HepG2 (cell line): ENCODE measurements at regions not wholly inside any gene's neighbourhood (a gene's known extent, or its start where the extent isn't known, plus 50 kb on each side); places are given as distances from the start of the nearest gene placed in this dataset.

Source experiments
- RARA ChIP-seq: IDR thresholded peaks from 2 replicates; pipeline ENCODE4 v1.6.1; 2016; ENCODE audit warnings: missing genetic modification reagents, missing compliant biosample characterization
- RNF2 ChIP-seq: fragments of 450-650 bp; conservative IDR thresholded peaks from 2 replicates; pipeline ENCODE4 v1.6.1; 2016; ENCODE audit warnings: low read depth
- TCF7L2 ChIP-seq: IDR thresholded peaks from 2 replicates; pipeline ENCODE4 v1.6.1; 2011; ENCODE audit warnings: mild to moderate bottlenecking, low read depth, low read length, moderate library complexity
- ZNF550 ChIP-seq: sonication (generic); formaldehyde crosslinking; IDR thresholded peaks from 2 replicates; pipeline ENCODE4 v1.4.0; 2020; ENCODE audit warnings: mild to moderate bottlenecking, missing genetic modification reagents, borderline replicate concordance
- ZNF724P ChIP-seq: sonication (generic); formaldehyde crosslinking; IDR thresholded peaks from 2 replicates; pipeline ENCODE4 v1.8.0; 2022; ENCODE audit warnings: missing genetic modification reagents, borderline replicate concordance
- TF ChIP-seq, protein P1 (sequence below): sonication (generic); formaldehyde crosslinking; IDR thresholded peaks from 2 replicates; pipeline ENCODE4 v1.5.1; 2020; ENCODE audit warnings: missing genetic modification reagents, mild to moderate bottlenecking, borderline replicate concordance
- TF ChIP-seq, protein P2 (sequence below): sonication (generic); formaldehyde crosslinking; IDR thresholded peaks from 2 replicates; pipeline ENCODE4 v1.5.0; 2020; ENCODE audit warnings: mild to moderate bottlenecking, missing genetic modification reagents, moderate library complexity
- TF ChIP-seq, protein P3 (sequence below): sonication (generic); formaldehyde crosslinking; IDR thresholded peaks from 2 replicates; pipeline ENCODE4 v1.4.0; 2020; ENCODE audit warnings: missing genetic modification reagents

DNA sequence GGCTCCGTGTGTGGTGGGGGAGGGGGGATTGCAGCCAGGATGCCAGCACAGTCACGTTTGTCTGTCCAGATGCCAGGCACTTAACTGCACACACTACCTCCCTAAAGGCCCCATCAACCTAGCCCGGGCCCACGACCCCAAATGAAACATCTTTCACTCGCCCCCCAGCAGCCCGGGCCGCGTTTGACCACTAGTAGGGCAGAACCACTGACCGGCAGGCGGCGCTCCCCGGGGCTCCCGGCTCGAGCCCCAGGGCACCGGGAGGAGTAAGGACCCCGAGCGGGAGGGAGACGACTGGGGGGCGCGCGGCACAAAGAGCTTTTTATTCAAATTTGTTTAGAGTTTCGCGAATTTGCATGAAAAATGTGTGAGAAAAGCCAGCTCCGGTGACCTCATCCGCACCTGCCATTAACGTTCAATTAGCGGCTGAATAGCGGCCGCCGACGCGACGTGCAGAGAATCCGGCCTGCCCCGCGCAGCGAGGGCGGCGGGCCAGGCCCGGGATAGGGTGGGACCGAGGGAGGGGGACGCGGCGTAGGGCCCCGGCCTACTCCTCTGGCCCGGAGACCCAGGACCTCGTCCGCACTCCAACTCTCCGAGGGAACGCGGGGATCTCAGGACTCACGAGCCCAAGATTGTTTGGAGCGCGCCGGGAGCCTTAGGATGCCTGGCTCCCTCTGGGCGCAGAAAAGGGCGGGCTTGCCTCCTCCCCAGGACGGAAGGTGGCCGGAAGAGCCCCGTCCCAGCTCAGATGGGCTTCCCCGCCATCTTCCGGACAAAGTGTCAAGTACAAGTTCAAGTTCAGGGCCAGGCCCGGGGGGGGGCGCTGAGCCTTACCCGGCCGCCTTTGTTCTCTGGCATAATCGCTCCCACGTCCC, 64.9 kb upstream of the POLG start (continued):
- TF ChIP-seq ZNF724P (CRISPR knock-in tag) (no peak), RNF2 (no peak), RARA (CRISPR knock-in tag) (peak; percentile 50; the same call in 1 of the 2 replicates), TCF7L2 (no peak), ZNF550 (CRISPR knock-in tag) (no peak)
- TF ChIP-seq, protein P1, sequence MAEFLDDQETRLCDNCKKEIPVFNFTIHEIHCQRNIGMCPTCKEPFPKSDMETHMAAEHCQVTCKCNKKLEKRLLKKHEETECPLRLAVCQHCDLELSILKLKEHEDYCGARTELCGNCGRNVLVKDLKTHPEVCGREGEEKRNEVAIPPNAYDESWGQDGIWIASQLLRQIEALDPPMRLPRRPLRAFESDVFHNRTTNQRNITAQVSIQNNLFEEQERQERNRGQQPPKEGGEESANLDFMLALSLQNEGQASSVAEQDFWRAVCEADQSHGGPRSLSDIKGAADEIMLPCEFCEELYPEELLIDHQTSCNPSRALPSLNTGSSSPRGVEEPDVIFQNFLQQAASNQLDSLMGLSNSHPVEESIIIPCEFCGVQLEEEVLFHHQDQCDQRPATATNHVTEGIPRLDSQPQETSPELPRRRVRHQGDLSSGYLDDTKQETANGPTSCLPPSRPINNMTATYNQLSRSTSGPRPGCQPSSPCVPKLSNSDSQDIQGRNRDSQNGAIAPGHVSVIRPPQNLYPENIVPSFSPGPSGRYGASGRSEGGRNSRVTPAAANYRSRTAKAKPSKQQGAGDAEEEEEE (CRISPR knock-in tag), result no peak
- TF ChIP-seq, protein P2, sequence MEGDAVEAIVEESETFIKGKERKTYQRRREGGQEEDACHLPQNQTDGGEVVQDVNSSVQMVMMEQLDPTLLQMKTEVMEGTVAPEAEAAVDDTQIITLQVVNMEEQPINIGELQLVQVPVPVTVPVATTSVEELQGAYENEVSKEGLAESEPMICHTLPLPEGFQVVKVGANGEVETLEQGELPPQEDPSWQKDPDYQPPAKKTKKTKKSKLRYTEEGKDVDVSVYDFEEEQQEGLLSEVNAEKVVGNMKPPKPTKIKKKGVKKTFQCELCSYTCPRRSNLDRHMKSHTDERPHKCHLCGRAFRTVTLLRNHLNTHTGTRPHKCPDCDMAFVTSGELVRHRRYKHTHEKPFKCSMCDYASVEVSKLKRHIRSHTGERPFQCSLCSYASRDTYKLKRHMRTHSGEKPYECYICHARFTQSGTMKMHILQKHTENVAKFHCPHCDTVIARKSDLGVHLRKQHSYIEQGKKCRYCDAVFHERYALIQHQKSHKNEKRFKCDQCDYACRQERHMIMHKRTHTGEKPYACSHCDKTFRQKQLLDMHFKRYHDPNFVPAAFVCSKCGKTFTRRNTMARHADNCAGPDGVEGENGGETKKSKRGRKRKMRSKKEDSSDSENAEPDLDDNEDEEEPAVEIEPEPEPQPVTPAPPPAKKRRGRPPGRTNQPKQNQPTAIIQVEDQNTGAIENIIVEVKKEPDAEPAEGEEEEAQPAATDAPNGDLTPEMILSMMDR (CRISPR knock-in tag), result peak; percentile 36
- TF ChIP-seq, protein P3, sequence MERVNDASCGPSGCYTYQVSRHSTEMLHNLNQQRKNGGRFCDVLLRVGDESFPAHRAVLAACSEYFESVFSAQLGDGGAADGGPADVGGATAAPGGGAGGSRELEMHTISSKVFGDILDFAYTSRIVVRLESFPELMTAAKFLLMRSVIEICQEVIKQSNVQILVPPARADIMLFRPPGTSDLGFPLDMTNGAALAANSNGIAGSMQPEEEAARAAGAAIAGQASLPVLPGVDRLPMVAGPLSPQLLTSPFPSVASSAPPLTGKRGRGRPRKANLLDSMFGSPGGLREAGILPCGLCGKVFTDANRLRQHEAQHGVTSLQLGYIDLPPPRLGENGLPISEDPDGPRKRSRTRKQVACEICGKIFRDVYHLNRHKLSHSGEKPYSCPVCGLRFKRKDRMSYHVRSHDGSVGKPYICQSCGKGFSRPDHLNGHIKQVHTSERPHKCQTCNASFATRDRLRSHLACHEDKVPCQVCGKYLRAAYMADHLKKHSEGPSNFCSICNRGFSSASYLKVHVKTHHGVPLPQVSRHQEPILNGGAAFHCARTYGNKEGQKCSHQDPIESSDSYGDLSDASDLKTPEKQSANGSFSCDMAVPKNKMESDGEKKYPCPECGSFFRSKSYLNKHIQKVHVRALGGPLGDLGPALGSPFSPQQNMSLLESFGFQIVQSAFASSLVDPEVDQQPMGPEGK (CRISPR knock-in tag), result peak; percentile 46; the same call in 1 of the 2 replicates
